Stimulated activated naive B cell treated with anti-CD40 and anti-IgM and Interleukin-4, amounts not matched to agents 10 μg/mL and 1 μg/mL and 100 μg/mL, for 72 hours (primary cell): ENCODE measurements at regions not wholly inside any gene's neighbourhood (a gene's known extent, or its start where the extent isn't known, plus 50 kb on each side); places are given as distances from the start of the nearest gene placed in this dataset.
A peak's percentile ranks its signal among the peaks of the same experiment; 100 is the strongest.

Experiments used
- ATAC-seq, 2 donors: fragments of 150-1000 bp; cut with Tn5 transposase; replicated peaks; 2 replicates each; pipeline ENCODE4 v1.10.0; 2021; ENCODE audit warnings: moderate library complexity in 1 of 2
- DNase-seq: peaks from one replicate; pipeline ENCODE4 v3.0.0; 2021
- H3K27ac Mint-ChIP-seq: one replicate; pipeline ENCODE4 v1.8.0; 2022; ENCODE audit warnings: mild to moderate bottlenecking, mixed read lengths
- H3K27me3 Mint-ChIP-seq, 2 donors: one replicate each; pipeline ENCODE4 v1.8.0; 2022; ENCODE audit warnings: mixed read lengths in 2 of 2
- H3K36me3 Mint-ChIP-seq, 2 donors: one replicate each; pipeline ENCODE4 v1.8.0; 2022; ENCODE audit warnings: mixed read lengths in 2 of 2, mild to moderate bottlenecking in 1 of 2
- H3K4me1 Mint-ChIP-seq, 2 donors: one replicate each; pipeline ENCODE4 v1.8.0; 2022; ENCODE audit warnings: mixed read lengths in 2 of 2, mild to moderate bottlenecking in 1 of 2
- H3K4me3 Mint-ChIP-seq, 2 donors: one replicate each; pipeline ENCODE4 v1.8.0; 2022; ENCODE audit warnings: mild to moderate bottlenecking in 2 of 2, mixed read lengths in 2 of 2, moderate library complexity in 1 of 2
- H3K9me3 Mint-ChIP-seq, 2 donors: one replicate each; pipeline ENCODE4 v1.8.0; 2022; ENCODE audit warnings: mixed read lengths in 2 of 2, mild to moderate bottlenecking in 1 of 2

DNA sequence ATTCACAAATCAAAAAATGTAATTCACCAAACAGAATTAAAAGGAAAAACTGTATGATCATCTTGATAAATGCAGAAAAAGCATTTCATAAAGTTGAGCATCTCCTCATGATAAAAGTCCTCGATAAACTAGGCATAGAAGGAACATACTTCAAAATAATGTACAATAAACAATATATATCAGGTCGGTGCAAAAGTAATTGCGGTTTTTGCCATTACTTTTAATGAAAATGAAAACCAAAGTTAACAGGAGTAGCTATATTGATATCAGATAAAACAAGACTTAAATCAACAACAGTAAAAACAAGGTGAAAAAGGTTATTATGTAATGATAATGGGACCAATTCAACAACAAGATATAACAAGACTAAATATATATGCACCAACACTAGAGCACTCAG is 372.1 kb downstream of the RAB28 start:
- H3K27me3 Mint-ChIP-seq = no peaks in the 10 kb centered on the region
- DNase-seq = no peak
- H3K9me3 Mint-ChIP-seq = peaks cover 23 to 26% of the 10 kb centered on the region in 2 donors
- ATAC-seq = no peak
- H3K27ac Mint-ChIP-seq = no peak overlapping the region
- H3K36me3 Mint-ChIP-seq = peaks cover 3 to 8% of the 10 kb centered on the region in 2 donors
- no peak overlapping the region for H3K4me3 Mint-ChIP-seq
- no peaks in the 10 kb centered on the region for H3K4me1 Mint-ChIP-seq

DNA sequence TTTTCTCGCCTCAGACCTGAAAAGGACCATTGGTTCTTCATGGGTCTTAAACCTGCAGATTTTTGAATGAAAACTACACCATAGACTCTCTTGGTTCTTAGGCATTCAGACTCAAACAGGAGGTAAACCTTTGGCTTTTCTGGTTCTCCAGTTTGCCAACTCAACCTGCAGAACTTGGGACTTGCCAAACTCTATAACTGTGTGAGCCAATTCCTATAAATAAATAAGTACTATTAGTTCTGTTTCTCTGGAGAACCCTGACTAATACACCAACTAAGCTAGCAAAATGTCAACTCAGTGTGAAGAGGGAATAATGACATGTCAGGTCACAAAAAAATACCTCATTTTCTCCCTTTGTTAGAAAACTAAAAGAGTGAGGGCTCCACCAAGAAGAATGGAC is 374.6 kb downstream of the RAB28 start:
- no peak for ATAC-seq
- DNase-seq = no peak
- H3K4me1 Mint-ChIP-seq = no peaks in the 10 kb centered on the region
- no peaks in the 10 kb centered on the region for H3K27me3 Mint-ChIP-seq
- no peak overlapping the region for H3K27ac Mint-ChIP-seq
- H3K9me3 Mint-ChIP-seq = peaks cover 23 to 26% of the 10 kb centered on the region in 2 donors
- H3K4me3 Mint-ChIP-seq = no peak overlapping the region
- peaks cover 3 to 8% of the 10 kb centered on the region in 2 donors for H3K36me3 Mint-ChIP-seq

DNA sequence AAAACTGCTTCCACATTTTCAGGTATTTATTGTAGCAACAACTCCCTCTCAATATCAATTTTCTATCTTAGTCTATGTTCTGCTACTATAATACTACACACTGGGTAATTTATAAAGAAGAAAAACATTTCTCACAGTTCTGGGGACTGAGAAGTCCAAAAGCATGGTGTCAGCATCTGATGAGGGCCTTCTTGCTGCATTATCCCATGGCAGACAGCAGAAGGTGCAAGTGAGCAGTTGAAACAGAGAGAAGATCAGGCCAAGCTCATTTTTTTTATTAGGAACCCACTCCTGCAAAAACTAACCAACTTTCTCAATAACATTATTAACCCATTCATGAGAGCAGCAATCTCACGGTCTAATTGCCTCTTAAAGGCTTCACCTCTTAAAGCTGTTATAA is 376.0 kb downstream of the RAB28 start:
- H3K9me3 Mint-ChIP-seq = peaks cover 20 to 21% of the 10 kb centered on the region in 2 donors
- H3K36me3 Mint-ChIP-seq = peaks cover 3 to 8% of the 10 kb centered on the region in 2 donors
- ATAC-seq (no peak), DNase-seq (no peak)
- no peaks in the 10 kb centered on the region for H3K27me3 Mint-ChIP-seq
- no peak overlapping the region for H3K4me3 Mint-ChIP-seq
- no peak overlapping the region for H3K27ac Mint-ChIP-seq
- no peaks in the 10 kb centered on the region for H3K4me1 Mint-ChIP-seq

DNA sequence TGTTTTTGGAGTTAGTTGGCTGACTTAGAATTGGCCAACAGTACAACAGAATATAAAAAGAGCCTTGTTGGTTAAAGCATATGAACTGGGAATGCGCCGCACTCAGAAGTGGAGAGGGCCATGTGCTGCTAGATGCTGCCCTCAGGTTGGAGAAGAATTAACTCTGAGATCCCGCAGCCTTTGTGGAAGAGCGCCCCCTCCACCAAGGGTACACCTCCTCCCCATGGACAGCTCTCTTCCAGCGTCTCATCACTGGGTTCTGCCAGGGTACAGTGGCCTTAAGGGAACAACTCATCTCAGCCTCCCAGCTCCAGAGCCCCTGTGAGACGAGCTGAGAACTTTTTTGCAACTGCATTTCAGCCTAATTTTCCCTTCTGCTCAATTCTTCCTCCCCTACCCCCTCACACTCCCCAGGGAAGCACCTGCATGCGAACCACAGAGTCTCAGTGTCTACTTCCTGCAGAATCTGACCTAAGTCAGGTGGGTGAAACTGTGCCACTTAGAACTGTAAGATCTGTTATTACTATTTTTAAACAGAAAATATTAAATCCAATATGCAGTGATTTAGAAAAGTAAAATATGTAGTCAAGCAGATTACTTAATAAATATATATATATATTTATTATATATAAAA is 380.6 kb downstream of the RAB28 start:
- Mint-ChIP-seq H3K4me1 (no peaks in the 10 kb centered on the region), H3K27me3 (no peaks in the 10 kb centered on the region), H3K9me3 (peaks cover 10 to 12% of the 10 kb centered on the region in 2 donors), H3K36me3 (peaks cover 0 to 8% of the 10 kb centered on the region in 2 donors), H3K27ac (no peak overlapping the region), H3K4me3 (no peak overlapping the region)
- ATAC-seq = peak; percentile 42 to 49
- no peak for DNase-seq

DNA sequence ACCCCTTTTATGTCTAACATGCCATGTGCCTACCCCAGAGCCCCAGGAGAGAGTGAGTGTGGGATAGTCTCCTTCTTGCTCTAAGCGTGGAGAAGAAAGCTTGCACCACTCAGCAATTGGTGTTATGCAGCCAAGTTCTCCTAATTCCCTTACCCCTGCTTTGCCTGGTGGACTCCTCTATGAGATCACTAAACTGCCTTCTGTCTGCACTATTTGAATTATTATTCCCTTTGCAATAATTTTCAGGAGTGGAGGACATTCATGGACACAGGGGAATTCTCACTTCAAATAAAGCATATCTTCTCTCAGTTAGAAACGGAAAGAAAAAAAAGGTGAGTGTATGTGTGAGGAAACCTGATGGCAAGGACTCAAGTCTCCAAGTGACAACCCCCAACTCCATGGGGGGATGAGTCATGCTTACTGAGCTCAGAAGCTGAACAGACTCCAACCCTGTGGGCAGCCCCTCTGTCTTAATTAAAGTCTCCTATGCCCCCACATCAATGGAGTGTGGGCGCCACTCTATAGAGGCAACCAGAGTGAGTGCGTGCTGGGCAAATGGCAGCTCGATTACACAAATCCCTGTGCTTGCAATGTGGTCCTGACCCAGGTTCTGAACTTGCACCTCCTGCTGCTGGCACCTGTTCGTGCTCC is 381.9 kb downstream of the RAB28 start:
- no peak overlapping the region for H3K4me3 Mint-ChIP-seq
- no peaks in the 10 kb centered on the region for H3K27me3 Mint-ChIP-seq
- H3K27ac Mint-ChIP-seq = no peak overlapping the region
- no peaks in the 10 kb centered on the region for H3K4me1 Mint-ChIP-seq
- ATAC-seq (no peak), DNase-seq (no peak)
- no peaks in the 10 kb centered on the region for H3K36me3 Mint-ChIP-seq
- H3K9me3 Mint-ChIP-seq = peaks cover 0 to 1% of the 10 kb centered on the region in 2 donors

DNA sequence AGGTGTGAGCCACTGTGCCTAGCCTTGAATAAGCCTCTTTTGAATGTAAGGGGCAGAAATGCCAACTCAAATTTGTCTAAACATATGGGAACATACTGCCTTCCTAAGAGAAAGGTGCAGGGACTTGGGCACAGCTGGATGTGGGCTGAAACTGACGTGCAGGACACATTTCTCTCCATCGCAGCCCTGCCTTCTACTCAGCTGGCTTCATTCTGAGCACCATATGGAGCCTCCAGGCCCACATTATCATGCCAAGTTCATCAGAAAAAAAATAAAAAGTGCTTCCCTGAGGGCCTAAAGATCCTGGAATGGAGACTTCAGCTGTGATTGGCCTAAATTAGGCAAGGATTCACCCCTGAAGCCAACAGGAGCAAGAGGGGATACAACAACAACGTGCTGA is 386.2 kb downstream of the RAB28 start:
- Mint-ChIP-seq H3K27ac (no peak overlapping the region), H3K27me3 (no peaks in the 10 kb centered on the region), H3K4me1 (no peaks in the 10 kb centered on the region), H3K36me3 (no peaks in the 10 kb centered on the region), H3K9me3 (peaks cover 0 to 1% of the 10 kb centered on the region in 2 donors), H3K4me3 (no peak overlapping the region)
- ATAC-seq = no peak
- no peak for DNase-seq

DNA sequence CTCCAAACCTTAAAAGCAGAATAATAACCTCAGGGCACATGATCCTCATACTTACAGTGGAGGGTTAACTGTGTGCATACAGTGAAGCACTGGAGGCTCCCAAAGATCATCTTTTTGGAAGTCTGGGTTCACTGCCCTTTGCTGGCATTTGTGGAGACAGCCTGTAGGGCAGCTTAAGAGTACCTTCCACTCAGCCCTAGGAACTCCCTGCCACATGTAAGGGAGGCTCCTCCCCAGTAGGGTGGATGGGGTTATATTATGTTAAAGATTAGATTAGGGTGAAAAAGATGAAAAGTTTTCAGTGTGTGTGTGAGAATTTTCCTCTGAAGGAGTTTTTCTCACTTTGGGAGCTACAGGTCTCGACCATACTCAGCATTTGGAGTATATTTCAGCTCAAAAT is 388.4 kb downstream of the RAB28 start:
- Mint-ChIP-seq H3K4me1 (no peaks in the 10 kb centered on the region), H3K9me3 (peaks cover 0 to 1% of the 10 kb centered on the region in 2 donors), H3K4me3 (no peak overlapping the region), H3K27me3 (no peaks in the 10 kb centered on the region), H3K27ac (no peak overlapping the region), H3K36me3 (no peaks in the 10 kb centered on the region)
- no peak for DNase-seq
- no peak for ATAC-seq

DNA sequence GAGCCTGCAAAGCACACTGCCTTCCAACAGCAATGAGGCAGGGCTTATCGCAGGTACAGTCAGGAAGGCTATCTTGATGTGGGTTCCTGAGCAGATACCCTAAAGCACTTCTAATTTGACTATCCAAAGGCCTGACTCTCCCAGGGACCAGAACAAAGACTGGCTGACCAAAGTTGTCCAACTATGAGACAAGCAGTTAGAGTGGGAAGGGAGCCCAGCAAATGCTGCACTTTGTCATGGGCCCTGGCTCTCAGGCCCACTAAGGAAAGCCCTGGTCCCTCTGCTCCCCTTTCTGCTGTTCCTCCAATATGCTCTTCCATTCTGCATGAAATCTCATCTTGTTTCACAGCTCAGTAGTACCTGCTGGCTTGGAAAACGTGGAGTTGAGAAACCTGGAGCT is 391.0 kb downstream of the RAB28 start:
- H3K27ac Mint-ChIP-seq = no peak overlapping the region
- no peaks in the 10 kb centered on the region for H3K4me1 Mint-ChIP-seq
- no peaks in the 10 kb centered on the region for H3K27me3 Mint-ChIP-seq
- H3K36me3 Mint-ChIP-seq = no peaks in the 10 kb centered on the region
- ATAC-seq = no peak
- no peaks in the 10 kb centered on the region for H3K9me3 Mint-ChIP-seq
- no peak for DNase-seq
- H3K4me3 Mint-ChIP-seq = no peak overlapping the region

DNA sequence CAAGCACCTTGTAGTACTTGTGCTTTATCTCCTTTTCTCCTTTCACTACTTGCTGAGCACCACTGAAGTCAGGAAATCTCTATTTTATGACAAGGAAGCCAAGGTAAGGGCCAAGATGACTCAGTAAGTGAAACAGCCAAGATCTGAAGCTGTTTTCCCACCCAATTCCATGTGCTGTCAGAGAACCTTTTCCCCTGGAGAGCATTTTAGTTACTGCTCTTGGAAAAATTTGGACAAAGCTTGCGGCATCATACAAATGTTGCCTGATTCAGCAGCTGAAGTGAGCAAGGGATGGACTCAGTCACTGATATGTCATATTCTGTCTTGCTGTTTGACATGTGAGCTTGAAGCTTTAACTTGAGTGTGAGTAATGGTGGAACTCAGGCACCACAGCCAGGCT is 391.4 kb downstream of the RAB28 start:
- H3K4me3 Mint-ChIP-seq = no peak overlapping the region
- H3K27me3 Mint-ChIP-seq = no peaks in the 10 kb centered on the region
- ATAC-seq (no peak), DNase-seq (no peak)
- H3K4me1 Mint-ChIP-seq = no peaks in the 10 kb centered on the region
- no peak overlapping the region for H3K27ac Mint-ChIP-seq
- H3K9me3 Mint-ChIP-seq = no peaks in the 10 kb centered on the region
- H3K36me3 Mint-ChIP-seq = no peaks in the 10 kb centered on the region

DNA sequence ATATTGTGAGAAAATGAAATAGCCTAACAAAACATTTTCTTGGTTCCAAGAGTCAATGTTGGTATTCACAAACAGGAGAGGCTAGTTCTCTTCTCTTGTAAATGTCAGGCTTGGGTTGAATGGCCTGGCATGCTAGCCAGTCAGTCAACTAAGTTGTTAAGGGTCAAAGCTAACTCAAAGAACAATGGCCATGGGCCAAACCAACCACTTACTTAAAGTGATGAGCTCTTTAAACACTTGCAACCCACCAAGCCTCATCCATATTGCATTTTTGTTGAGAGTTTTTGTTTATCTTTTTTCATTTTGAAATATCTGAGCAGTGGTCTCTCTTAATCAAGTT is 394.5 kb downstream of the RAB28 start:
- Mint-ChIP-seq H3K27me3 (peaks cover 0 to 5% of the 10 kb centered on the region in 2 donors), H3K4me3 (no peak overlapping the region), H3K36me3 (no peaks in the 10 kb centered on the region), H3K27ac (no peak overlapping the region), H3K4me1 (no peaks in the 10 kb centered on the region), H3K9me3 (no peaks in the 10 kb centered on the region)
- no peak for DNase-seq
- no peak for ATAC-seq

DNA sequence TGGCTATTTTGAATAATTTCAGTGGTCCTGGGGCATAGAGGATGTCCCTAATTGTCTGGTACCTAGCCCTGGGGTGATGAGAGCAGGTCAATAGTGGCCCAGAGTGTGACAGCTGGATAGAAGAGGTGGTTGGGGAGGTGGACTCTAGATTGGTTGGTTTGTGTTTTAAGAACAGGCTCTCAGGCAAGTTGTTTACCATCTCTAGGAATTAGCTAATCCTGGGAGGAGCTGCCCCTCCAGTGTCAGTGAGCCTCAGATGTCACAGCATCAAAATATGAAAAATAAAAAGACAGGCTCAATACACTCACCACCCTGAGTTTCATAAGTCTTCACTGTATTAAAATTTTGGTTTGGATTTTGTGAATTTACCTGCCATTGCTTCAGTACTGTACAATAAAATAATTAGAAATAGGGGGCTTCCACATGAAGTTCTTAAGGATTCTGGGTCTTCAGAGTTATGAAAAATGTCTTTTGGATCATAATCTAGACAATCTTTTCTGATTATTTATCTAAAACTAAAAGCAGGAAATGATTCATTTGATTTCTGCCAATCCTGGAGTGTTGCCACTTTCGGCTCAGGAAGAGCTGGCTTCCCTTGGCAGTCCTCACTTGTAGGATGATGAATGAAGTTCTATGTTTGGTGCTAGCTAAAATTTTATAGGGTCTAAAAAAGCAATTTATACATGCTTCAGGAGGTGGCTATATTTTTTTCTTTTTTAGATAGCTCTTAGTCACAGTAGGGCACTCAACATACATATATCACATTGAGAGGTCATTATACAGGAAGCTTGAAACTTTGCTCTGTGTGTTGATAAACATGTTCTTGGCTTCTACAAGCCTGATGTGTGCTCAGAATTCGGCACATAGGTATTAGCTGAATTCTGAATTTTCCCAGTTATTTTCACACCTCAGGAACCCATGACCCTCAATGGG is 395.1 kb downstream of the RAB28 start:
- Mint-ChIP-seq H3K4me1 (no peaks in the 10 kb centered on the region), H3K4me3 (no peak overlapping the region), H3K9me3 (no peaks in the 10 kb centered on the region), H3K27me3 (peaks cover 0 to 5% of the 10 kb centered on the region in 2 donors), H3K36me3 (no peaks in the 10 kb centered on the region), H3K27ac (no peak overlapping the region)
- DNase-seq (no peak), ATAC-seq (no peak)

DNA sequence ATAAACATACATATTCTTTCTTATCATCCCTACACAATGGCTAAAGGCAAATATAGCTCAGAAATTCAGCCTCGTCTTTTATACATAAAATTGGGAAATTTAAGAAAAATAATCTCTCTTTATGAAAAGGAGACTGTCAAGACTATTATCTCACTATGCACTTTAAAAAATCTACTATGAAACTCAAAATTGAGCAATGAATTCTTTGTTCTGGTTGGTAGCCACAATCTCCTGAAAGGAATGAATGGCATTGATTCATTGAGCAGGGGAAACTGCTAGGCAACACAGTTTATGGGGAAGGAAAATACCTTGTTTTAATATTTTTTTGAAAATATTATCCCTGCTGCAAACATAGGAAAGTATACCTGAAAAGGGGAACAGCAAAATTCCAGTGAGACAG is 397.1 kb downstream of the RAB28 start:
- Mint-ChIP-seq H3K27ac (no peak overlapping the region), H3K9me3 (peaks cover 7 to 10% of the 10 kb centered on the region in 2 donors), H3K4me3 (no peak overlapping the region), H3K36me3 (no peaks in the 10 kb centered on the region), H3K4me1 (no peaks in the 10 kb centered on the region), H3K27me3 (peaks cover 0 to 5% of the 10 kb centered on the region in 2 donors)
- ATAC-seq (no peak), DNase-seq (no peak)

DNA sequence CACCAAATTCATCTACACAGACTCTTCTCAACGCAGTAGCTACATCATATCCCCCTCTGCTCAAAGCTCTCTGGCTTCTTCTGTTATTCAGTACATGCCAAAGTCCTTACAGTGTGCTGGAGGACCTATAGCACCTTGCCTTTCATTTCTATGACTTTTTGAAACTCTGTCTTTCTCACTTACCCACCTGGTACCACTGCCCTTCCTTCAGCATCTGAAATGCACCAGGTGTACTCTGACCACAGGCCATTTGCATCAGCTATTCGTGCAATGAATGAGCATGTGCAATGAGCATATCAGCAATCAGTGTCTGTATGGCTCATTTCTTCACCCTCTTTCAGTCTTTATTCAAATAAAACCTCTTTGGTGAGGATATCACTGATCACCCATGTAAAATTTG is 399.9 kb downstream of the RAB28 start:
- Mint-ChIP-seq H3K9me3 (peaks cover 16 to 23% of the 10 kb centered on the region in 2 donors), H3K27me3 (peaks cover 0 to 5% of the 10 kb centered on the region in 2 donors), H3K36me3 (peaks cover 0 to 5% of the 10 kb centered on the region in 2 donors), H3K27ac (no peak overlapping the region), H3K4me1 (no peaks in the 10 kb centered on the region), H3K4me3 (no peak overlapping the region)
- no peak for ATAC-seq
- no peak for DNase-seq

DNA sequence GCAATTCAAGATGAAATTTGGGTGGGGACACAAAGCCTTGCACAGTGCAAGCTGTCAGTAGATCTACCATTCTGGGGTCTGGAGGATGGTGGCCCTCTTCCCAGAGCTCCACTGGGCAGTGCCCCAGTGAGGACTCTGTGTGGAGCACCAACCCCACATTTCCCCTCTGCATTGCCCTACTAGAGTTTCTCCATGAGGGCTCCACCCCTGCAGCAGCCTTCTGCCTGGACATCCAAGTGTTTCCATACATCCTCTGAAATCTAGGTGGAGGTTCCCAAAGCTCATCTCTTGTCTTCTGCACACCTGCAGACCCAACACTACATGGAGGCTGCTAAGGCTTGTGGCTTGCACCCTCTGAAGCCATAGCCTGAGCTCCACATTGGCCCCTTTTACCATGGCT is 402.3 kb downstream of the RAB28 start:
- DNase-seq = no peak
- ATAC-seq = no peak
- Mint-ChIP-seq H3K27ac (no peak overlapping the region), H3K4me1 (no peaks in the 10 kb centered on the region), H3K27me3 (peaks cover 0 to 5% of the 10 kb centered on the region in 2 donors), H3K4me3 (no peak overlapping the region), H3K9me3 (peaks cover 20 to 23% of the 10 kb centered on the region in 2 donors), H3K36me3 (peaks cover 0 to 5% of the 10 kb centered on the region in 2 donors)

DNA sequence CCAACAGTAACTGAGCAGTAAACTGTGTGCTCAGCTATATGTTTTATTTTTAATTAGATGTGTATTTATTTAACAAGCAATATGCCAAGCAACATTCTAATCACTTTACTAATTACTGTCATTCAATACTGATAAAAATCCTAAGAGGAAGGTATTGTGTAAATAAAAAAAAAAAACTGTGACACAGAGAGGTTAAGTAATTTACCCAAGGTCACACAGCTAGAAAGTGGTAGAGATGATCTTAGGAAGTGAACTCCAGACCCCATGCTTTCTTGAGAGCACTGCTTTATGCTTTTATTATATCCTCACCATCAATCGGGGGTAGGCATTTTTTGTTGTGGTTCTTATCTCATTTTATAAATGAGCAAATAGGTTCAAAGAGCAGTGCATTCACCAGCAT is 417.1 kb downstream of the RAB28 start:
- no peak for DNase-seq
- H3K4me3 Mint-ChIP-seq = no peak overlapping the region
- peaks cover 3 to 8% of the 10 kb centered on the region in 2 donors for H3K9me3 Mint-ChIP-seq
- no peak for ATAC-seq
- H3K27me3 Mint-ChIP-seq = no peaks in the 10 kb centered on the region
- no peaks in the 10 kb centered on the region for H3K36me3 Mint-ChIP-seq
- no peak overlapping the region for H3K27ac Mint-ChIP-seq
- no peaks in the 10 kb centered on the region for H3K4me1 Mint-ChIP-seq
